ENCODE measurements at regions not wholly inside any gene's neighbourhood (a gene's known extent, or its start where the extent isn't known, plus 50 kb on each side); places are given as distances from the start of the nearest gene placed in this dataset.

- Histone ChIP-seq H4K20me1 (ENCODE audit: control insufficient read depth, extremely low read depth, insufficient read depth, low read length) (no peaks in the 10 kb centered on the region), H2AFZ (ENCODE audit: control insufficient read depth, low read length) (no peak overlapping the region), H3K4me3 (ENCODE audit: control insufficient read depth in 2 of 3, extremely low read depth in 1 of 3, insufficient read depth in 2 of 3, low read depth in 1 of 3, low read length in 3 of 3) (no peak overlapping the region), H3K4me2 (ENCODE audit: control insufficient read depth, extremely low read depth, insufficient read depth, low read depth, low read length) (no peak overlapping the region), H3K9me3 (ENCODE audit: control insufficient read depth, low read depth, low read length) (no peaks in the 10 kb centered on the region), H3K27me3 (ENCODE audit: control insufficient read depth, extremely low read depth, insufficient read depth, low read length) (no peaks in the 10 kb centered on the region), H3K4me1 (ENCODE audit: control insufficient read depth, extremely low read depth, insufficient read depth, low read length) (no peaks in the 10 kb centered on the region), H3K9me1 (ENCODE audit: control insufficient read depth, extremely low read depth, insufficient read depth, low read length) (no peaks in the 10 kb centered on the region), H3K79me2 (ENCODE audit: control insufficient read depth, insufficient read depth, low read length) (no peaks in the 10 kb centered on the region), H3K27ac (ENCODE audit: control insufficient read depth, insufficient read depth, low read length) (no peak overlapping the region), H3K36me3 (ENCODE audit: control insufficient read depth in 2 of 2, extremely low read depth in 1 of 2, insufficient read depth in 2 of 2, low read length in 2 of 2) (no peaks in the 10 kb centered on the region), H3K9ac (ENCODE audit: control insufficient read depth, extremely low read depth, insufficient read depth, low read length) (no peak overlapping the region)
- TF ChIP-seq CTCF (optimal IDR thresholded peaks at IDR 0.05 in 1 of 3, IDR thresholded peaks at IDR 0.05 in 1 of 3, conservative IDR thresholded peaks at IDR 0.05 in 1 of 3; ENCODE audit: extremely low read depth in 1 of 3, insufficient read depth in 2 of 3, low read length in 3 of 3) (peak in 1 of 3 experiments; percentile 13), EZH2 (IDR thresholded peaks at IDR 0.05; ENCODE audit: low read length) (no peak)
- FAIRE-seq = no peak
- dilution Hi-C loops (cut with MboI; ENCODE audit: extremely low pct_ligation_motif_present, low sequenced_read_pairs) = no loop called here
- no peak for DNase-seq (ENCODE audit: low read depth, low spot score)
Observed at GRCh38 chr22:34019190-34019845, 99.0 kb upstream of the LARGE1 start.

- dilution Hi-C loops (cut with MboI; ENCODE audit: extremely low pct_ligation_motif_present, low sequenced_read_pairs) = no loop called here
- H3K9ac ChIP-seq (ENCODE audit: control insufficient read depth, extremely low read depth, insufficient read depth, low read length) = no peak overlapping the region
- no peak overlapping the region for H3K4me3 ChIP-seq (ENCODE audit: control insufficient read depth in 2 of 3, extremely low read depth in 1 of 3, insufficient read depth in 2 of 3, low read depth in 1 of 3, low read length in 3 of 3)
- no peak for FAIRE-seq
- no peaks in the 10 kb centered on the region for H3K4me1 ChIP-seq (ENCODE audit: control insufficient read depth, extremely low read depth, insufficient read depth, low read length)
- no peak overlapping the region for H3K27ac ChIP-seq (ENCODE audit: control insufficient read depth, insufficient read depth, low read length)
- H4K20me1 ChIP-seq (ENCODE audit: control insufficient read depth, extremely low read depth, insufficient read depth, low read length) = no peaks in the 10 kb centered on the region
- H2AFZ ChIP-seq (ENCODE audit: control insufficient read depth, low read length) = no peak overlapping the region
- TF ChIP-seq CTCF (optimal IDR thresholded peaks at IDR 0.05 in 1 of 3, IDR thresholded peaks at IDR 0.05 in 1 of 3, conservative IDR thresholded peaks at IDR 0.05 in 1 of 3; ENCODE audit: extremely low read depth in 1 of 3, insufficient read depth in 2 of 3, low read length in 3 of 3) (no peak), EZH2 (IDR thresholded peaks at IDR 0.05; ENCODE audit: low read length) (no peak)
- H3K79me2 ChIP-seq (ENCODE audit: control insufficient read depth, insufficient read depth, low read length) = no peaks in the 10 kb centered on the region
- H3K27me3 ChIP-seq (ENCODE audit: control insufficient read depth, extremely low read depth, insufficient read depth, low read length) = no peaks in the 10 kb centered on the region
- DNase-seq (ENCODE audit: low read depth, low spot score) = no peak
- H3K4me2 ChIP-seq (ENCODE audit: control insufficient read depth, extremely low read depth, insufficient read depth, low read depth, low read length) = no peak overlapping the region
- no peaks in the 10 kb centered on the region for H3K9me1 ChIP-seq (ENCODE audit: control insufficient read depth, extremely low read depth, insufficient read depth, low read length)
- no peaks in the 10 kb centered on the region for H3K9me3 ChIP-seq (ENCODE audit: control insufficient read depth, low read depth, low read length)
- no peaks in the 10 kb centered on the region for H3K36me3 ChIP-seq (ENCODE audit: control insufficient read depth in 2 of 2, extremely low read depth in 1 of 2, insufficient read depth in 2 of 2, low read length in 2 of 2)
Observed at GRCh38 chr22:34035209-34035608, 114.9 kb upstream of the LARGE1 start.

Data from keratinocyte (primary cell).